Common myeloid progenitor, CD34-positive (primary cell): ENCODE measurements at regions not wholly inside any gene's neighbourhood (a gene's known extent, or its start where the extent isn't known, plus 50 kb on each side); places are given as distances from the start of the nearest gene placed in this dataset.

Experiments
- CTCF ChIA-PET: fragments of 350-600 bp; sonication (Branson Sonifier 250); formaldehyde crosslinking; loops from one replicate; lab custom pipeline; 2021; ENCODE audit warnings: antibody characterized with exemption; lab: Charles Lee
- POLR2A ChIA-PET: fragments of 350-600 bp; sonication (Branson Sonifier 250); formaldehyde crosslinking; loops from one replicate; lab custom pipeline; 2021; ENCODE audit warnings: antibody characterized with exemption; lab: Charles Lee
- DNase-seq, 3 donors: peaks; one replicate each; pipeline versions ENCODE4 v3.0.0 to v3.0.0-alpha.2; 2013
- H3K27ac ChIP-seq, 2 experiments: 1 replicate in 1 of 2; 2 replicates in 1 of 2; pipeline ENCODE4 v1.7.0; 2013; ENCODE audit warnings: inconsistent platforms in 2 of 2, low read length in 2 of 2, mild to moderate bottlenecking in 2 of 2, low read depth in 1 of 2, moderate library complexity in 1 of 2; ENCODE audit not compliant: severe bottlenecking in 2 of 2, insufficient read depth in 1 of 2, poor library complexity in 1 of 2
- H3K27me3 ChIP-seq, 5 experiments: replicated peaks in 2 of 5; 1 replicate in 3 of 5; 2 replicates in 2 of 5; pipeline versions ENCODE4 v1.6.1 to v1.7.0; 2013; ENCODE audit warnings: low read length in 4 of 5, mild to moderate bottlenecking in 2 of 5, moderate library complexity in 2 of 5, inconsistent platforms in 1 of 5; ENCODE audit not compliant: insufficient read depth in 5 of 5, control insufficient read depth in 4 of 5
- H3K36me3 ChIP-seq, 4 experiments: 1 replicate in 2 of 4; 2 replicates in 2 of 4; pipeline versions ENCODE4 v1.6.1 to v1.7.0; 2013; ENCODE audit warnings: low read length in 3 of 4, control low read depth in 1 of 4, mild to moderate bottlenecking in 1 of 4; ENCODE audit not compliant: control insufficient read depth in 4 of 4, insufficient read depth in 4 of 4
- H3K4me1 ChIP-seq, 4 experiments: 1 replicate in 3 of 4; 2 replicates in 1 of 4; pipeline versions ENCODE4 v1.6.1 to v1.7.1; 2013; ENCODE audit warnings: low read length in 3 of 4, mild to moderate bottlenecking in 3 of 4, control low read depth in 1 of 4, inconsistent platforms in 1 of 4, moderate library complexity in 1 of 4; ENCODE audit not compliant: control insufficient read depth in 4 of 4, insufficient read depth in 4 of 4; ENCODE audit errors: control extremely low read depth in 1 of 4
- H3K4me3 ChIP-seq, 7 experiments: 1 replicate in 4 of 7; 2 replicates in 3 of 7; pipeline versions ENCODE4 v1.5.1 to v1.7.0; 2013; ENCODE audit warnings: mild to moderate bottlenecking in 7 of 7, low read length in 6 of 7, moderate library complexity in 6 of 7, inconsistent platforms in 2 of 7, low read depth in 2 of 7, control low read depth in 1 of 7; ENCODE audit not compliant: insufficient read depth in 4 of 7, control insufficient read depth in 1 of 7; ENCODE audit errors: extremely low read depth in 1 of 7
- H3K9me3 ChIP-seq, 5 experiments: 1 replicate in 4 of 5; 2 replicates in 1 of 5; pipeline versions ENCODE4 v1.6.1 to v1.7.1; 2013; ENCODE audit warnings: low read length in 4 of 5, mild to moderate bottlenecking in 2 of 5, inconsistent platforms in 1 of 5, low read depth in 1 of 5, moderate library complexity in 1 of 5; ENCODE audit not compliant: control insufficient read depth in 4 of 5, insufficient read depth in 2 of 5; ENCODE audit errors: control extremely low read depth in 1 of 5
- WGBS: methylation state at CpG from one replicate; pipeline ENCODE4 v1.1.5; 2013; ENCODE audit not compliant: insufficient coverage; 5-methylcytosine and 5-hydroxymethylcytosine counted together

DNA sequence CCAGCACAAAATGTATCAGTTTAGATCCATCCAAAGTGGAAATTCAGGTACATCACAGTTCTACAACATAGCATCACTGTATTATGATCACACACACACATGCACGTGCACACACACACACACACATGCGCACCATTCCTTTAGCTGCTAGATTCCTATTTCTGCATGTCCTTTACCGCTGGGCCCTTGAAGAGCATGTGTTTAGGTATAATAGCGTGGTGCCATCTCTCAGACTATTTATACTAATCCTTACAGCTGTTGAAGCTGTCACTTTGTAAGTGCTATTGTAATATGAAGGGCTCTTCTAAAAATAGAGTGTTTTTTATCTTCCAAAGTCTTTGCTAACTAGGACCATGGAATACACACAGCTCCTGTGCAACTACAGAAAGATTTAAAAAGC, 308.8 kb upstream of the TRPC7 start:
- Histone ChIP-seq H3K9me3 (no peaks in the 10 kb centered on the region), H3K27me3 (peaks cover 0 to 2% (median 0%) of the 10 kb centered on the region in 5 experiments), H3K4me1 (no peaks in the 10 kb centered on the region), H3K36me3 (no peaks in the 10 kb centered on the region), H3K4me3 (no peak overlapping the region), H3K27ac (no peak overlapping the region)
- 100% methylated on average over 1 of the region's 4 CpGs for WGBS
- POLR2A ChIA-PET, result no interaction called here
- CTCF ChIA-PET, result interaction anchor here (0.9 to 1.2 kb wide), 2 partner anchors 12 to 38 kb away, joined by 3 read pairs; no protein-coding TSS in a partner anchor
- no peak for DNase-seq

DNA sequence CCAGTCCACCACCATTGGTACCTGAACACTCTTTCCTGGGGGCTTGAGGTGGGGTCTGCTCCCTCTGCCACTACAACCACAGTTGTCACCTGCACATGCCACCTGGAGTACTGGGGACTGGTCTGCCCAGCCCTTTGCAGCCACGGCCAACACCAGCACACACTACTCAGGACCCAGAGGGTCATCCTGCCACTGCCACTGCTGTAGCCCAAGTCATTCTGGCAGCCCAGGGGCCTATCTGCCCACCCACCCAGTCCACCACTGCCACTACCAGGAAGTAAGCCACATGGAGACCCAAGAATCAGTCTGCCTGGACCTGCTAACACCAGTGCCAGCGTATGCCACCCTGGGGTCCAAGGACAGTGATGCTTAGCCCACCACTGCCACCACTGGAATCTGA, 302.4 kb upstream of the TRPC7 start:
- Histone ChIP-seq H3K27ac (no peak overlapping the region), H3K36me3 (no peaks in the 10 kb centered on the region), H3K9me3 (no peaks in the 10 kb centered on the region), H3K4me1 (no peaks in the 10 kb centered on the region), H3K4me3 (no peak overlapping the region), H3K27me3 (no peaks in the 10 kb centered on the region)
- WGBS, result 100% methylated on average over 2 of the region's 2 CpGs
- DNase-seq, result no peak
- ChIA-PET POLR2A (no interaction called here), CTCF (no interaction called here)

DNA sequence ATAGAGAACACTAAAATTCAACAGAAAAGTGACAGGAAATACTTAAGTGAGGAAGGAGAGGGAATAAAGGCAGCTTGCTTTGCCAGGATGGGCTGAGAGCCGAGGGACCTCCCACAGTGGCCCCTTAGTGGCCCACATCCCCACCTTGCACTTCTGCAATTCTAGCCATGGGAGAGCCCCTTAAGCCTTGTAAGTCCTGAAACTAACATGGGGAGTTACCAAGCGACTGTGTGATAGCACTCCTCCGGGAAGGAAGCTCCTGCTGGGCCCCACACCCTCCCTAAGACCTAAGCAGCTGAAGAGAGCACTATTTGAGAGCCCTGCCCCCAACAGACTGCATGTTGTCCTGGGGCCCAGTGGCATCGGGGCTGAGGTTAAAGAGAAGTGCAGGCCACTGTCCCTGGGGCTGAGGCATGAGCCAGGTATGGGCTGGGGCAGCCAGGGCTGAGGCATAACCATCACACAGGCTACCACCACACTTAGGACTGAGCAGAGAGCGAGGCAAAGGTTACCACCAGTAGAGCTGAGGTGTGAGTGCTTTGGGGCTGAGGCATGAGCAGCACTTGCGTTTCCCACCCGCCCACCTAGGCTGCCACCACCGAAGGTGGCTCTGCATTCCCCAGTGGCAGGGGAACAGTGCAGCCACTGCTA, 301.8 kb upstream of the TRPC7 start:
- H3K36me3 ChIP-seq, result no peaks in the 10 kb centered on the region
- ChIA-PET CTCF (no interaction called here), POLR2A (no interaction called here)
- no peaks in the 10 kb centered on the region for H3K4me1 ChIP-seq
- no peak overlapping the region for H3K27ac ChIP-seq
- no peaks in the 10 kb centered on the region for H3K9me3 ChIP-seq
- H3K27me3 ChIP-seq, result no peaks in the 10 kb centered on the region
- WGBS, result 92% methylated on average over 5 of the region's 8 CpGs
- H3K4me3 ChIP-seq, result no peak overlapping the region
- peak in 2 of 3 donors; percentile 2 to 3 for DNase-seq

DNA sequence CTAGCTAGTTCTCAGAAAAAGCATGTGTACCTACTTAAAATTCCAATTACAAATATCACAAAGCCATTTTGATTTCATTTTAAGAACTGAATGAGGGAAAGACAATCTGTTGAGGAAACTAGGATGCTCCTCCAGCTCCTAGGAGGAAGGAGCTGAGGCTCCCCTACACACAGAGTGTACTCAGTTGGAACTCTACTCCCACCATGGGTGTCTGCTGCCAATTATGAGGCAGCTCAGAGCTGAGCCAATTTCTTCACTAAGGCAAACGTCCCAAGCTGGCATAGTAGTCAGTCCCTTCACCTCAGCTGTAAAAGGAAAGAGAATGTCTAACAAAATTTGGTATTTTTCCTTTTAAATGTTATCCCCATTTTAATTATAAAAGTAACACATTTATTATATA, 300.0 kb upstream of the TRPC7 start:
- H3K4me1 ChIP-seq, result no peaks in the 10 kb centered on the region
- no peaks in the 10 kb centered on the region for H3K36me3 ChIP-seq
- ChIA-PET POLR2A (no interaction called here), CTCF (no interaction called here)
- H3K9me3 ChIP-seq, result no peaks in the 10 kb centered on the region
- DNase-seq, result no peak
- H3K27ac ChIP-seq, result no peak overlapping the region
- WGBS, result no CpG with 5 or more reads among the region's 1 CpG
- no peaks in the 10 kb centered on the region for H3K27me3 ChIP-seq
- no peak overlapping the region for H3K4me3 ChIP-seq

DNA sequence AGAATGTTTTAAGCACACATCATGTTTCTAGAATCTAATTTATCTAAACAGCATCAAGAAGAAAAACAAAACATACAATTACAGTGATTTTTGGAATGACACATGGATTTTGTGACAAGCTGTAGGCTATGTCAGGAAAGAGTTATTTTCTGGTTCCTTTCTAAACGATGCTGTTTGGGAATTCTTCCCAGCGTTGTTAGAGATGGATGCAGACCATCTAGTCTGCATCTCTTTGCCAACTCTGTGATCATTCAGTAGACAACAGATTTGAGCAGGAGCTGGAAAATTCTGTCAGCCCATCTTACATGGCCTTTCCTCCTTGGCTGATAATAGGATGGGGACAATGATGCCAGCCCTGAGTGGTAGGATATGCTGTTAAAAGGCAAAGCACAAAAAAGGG, 295.7 kb upstream of the TRPC7 start:
- H3K27ac ChIP-seq, result no peak overlapping the region
- DNase-seq, result no peak
- no peaks in the 10 kb centered on the region for H3K4me1 ChIP-seq
- H3K36me3 ChIP-seq, result no peaks in the 10 kb centered on the region
- H3K4me3 ChIP-seq, result no peak overlapping the region
- no peaks in the 10 kb centered on the region for H3K9me3 ChIP-seq
- POLR2A ChIA-PET, result no interaction called here
- 75% methylated on average over 2 of the region's 2 CpGs for WGBS
- H3K27me3 ChIP-seq, result no peaks in the 10 kb centered on the region
- CTCF ChIA-PET, result no interaction called here

DNA sequence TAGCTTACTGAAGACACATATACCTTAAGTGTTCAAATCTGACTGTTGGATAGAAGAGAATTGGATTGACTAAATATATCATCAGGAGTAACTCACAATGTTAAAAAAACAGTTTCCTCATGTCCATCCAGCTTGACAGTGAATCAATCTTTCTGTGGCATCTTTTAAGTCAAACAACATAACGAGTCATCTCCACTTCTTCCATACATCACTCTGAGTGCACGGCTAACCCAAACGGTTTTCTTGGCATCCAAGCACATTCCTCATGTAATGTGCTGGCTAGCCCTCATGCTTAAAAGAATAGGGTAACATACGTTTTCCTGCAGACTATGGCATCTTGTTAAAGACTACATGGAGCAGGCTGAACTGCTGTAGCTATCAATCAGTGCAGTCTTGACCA, 291.5 kb upstream of the TRPC7 start:
- no peak overlapping the region for H3K4me3 ChIP-seq
- peaks cover 0 to 2% (median 0%) of the 10 kb centered on the region in 5 experiments for H3K9me3 ChIP-seq
- DNase-seq, result no peak
- no peaks in the 10 kb centered on the region for H3K4me1 ChIP-seq
- ChIA-PET CTCF (no interaction called here), POLR2A (no interaction called here)
- H3K36me3 ChIP-seq, result no peaks in the 10 kb centered on the region
- WGBS, result 86% methylated on average over 4 of the region's 4 CpGs
- H3K27ac ChIP-seq, result no peak overlapping the region
- no peaks in the 10 kb centered on the region for H3K27me3 ChIP-seq

DNA sequence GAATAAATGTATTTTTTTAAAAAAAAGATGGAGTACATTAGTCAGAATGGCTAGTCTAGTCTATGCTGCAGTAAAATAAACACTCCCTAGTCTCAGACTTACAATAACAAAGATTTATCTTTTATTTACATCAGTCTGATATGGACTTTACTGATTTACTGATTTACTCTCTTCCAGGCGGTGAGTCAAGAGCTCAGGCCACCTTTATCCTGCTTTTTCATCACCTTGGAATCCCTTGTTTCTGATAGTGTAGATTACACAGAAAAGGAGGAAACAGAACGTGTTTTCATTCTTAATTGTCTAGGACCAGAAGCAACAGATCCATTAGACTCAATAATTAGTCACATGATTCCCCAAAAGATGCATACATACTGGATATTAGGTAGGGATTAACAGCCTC, 290.1 kb upstream of the TRPC7 start:
- CTCF ChIA-PET, result no interaction called here
- no peaks in the 10 kb centered on the region for H3K27me3 ChIP-seq
- H3K36me3 ChIP-seq, result no peaks in the 10 kb centered on the region
- no CpG with 5 or more reads among the region's 2 CpGs for WGBS
- H3K4me3 ChIP-seq, result no peak overlapping the region
- no peaks in the 10 kb centered on the region for H3K4me1 ChIP-seq
- DNase-seq, result no peak
- POLR2A ChIA-PET, result no interaction called here
- no peak overlapping the region for H3K27ac ChIP-seq
- peaks cover 0 to 2% (median 0%) of the 10 kb centered on the region in 5 experiments for H3K9me3 ChIP-seq
